ENCODE measurements at regions not wholly inside any gene's neighbourhood (a gene's known extent, or its start where the extent isn't known, plus 50 kb on each side); places are given as distances from the start of the nearest gene placed in this dataset.

DNA sequence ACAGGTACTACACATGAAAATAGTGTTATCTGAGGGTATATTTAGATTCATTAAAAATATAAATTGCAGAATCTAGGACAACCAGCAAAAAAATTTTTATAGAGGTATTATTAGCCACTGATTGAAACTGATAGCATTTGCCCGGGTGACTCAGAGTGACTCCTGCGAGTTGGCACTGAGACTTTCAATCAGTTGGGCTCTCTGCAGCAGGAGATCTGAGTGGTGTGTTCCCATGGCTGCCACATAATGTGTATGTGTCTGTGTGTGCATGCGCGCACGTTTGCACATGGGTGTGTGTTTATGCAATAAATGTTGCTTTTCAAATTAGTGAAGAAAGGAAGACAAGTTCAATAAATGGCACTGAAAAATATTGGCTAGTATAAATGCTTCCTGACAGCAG lies 100.1 kb upstream of the MRPS30 start:
- Histone ChIP-seq H3K4me2 (no peak overlapping the region), H3K79me2 (ENCODE audit: insufficient read depth, low read depth) (no peaks in the 10 kb centered on the region), H3K27ac (no peak overlapping the region), H3K4me3 (IDR thresholded peaks at IDR 0.05; ENCODE audit: insufficient read depth, low read depth, low read length) (no peak overlapping the region), H4K20me1 (ENCODE audit: insufficient read depth) (no peaks in the 10 kb centered on the region), H3K4me1 (ENCODE audit: low read depth, poor library complexity, severe bottlenecking) (no peaks in the 10 kb centered on the region), H3K36me3 (ENCODE audit: insufficient read depth) (no peaks in the 10 kb centered on the region), H3K27me3 (ENCODE audit: insufficient read depth, low read depth) (no peaks in the 10 kb centered on the region), H2AFZ (ENCODE audit: low read depth) (no peak overlapping the region), H3K9ac (no peak overlapping the region)
- no peak for TF ChIP-seq CTCF (conservative IDR thresholded peaks at IDR 0.05; ENCODE audit: low read depth, low read length)

GRCh38 chr5:44707721-44708120 lies 101.0 kb upstream of the MRPS30 start:
- Histone ChIP-seq H2AFZ (ENCODE audit: low read depth) (no peak overlapping the region), H3K27me3 (ENCODE audit: insufficient read depth, low read depth) (no peaks in the 10 kb centered on the region), H3K79me2 (ENCODE audit: insufficient read depth, low read depth) (no peaks in the 10 kb centered on the region), H3K36me3 (ENCODE audit: insufficient read depth) (no peaks in the 10 kb centered on the region), H3K27ac (no peak overlapping the region), H3K4me2 (no peak overlapping the region), H4K20me1 (ENCODE audit: insufficient read depth) (no peaks in the 10 kb centered on the region), H3K9ac (no peak overlapping the region), H3K4me1 (ENCODE audit: low read depth, poor library complexity, severe bottlenecking) (no peaks in the 10 kb centered on the region), H3K4me3 (IDR thresholded peaks at IDR 0.05; ENCODE audit: insufficient read depth, low read depth, low read length) (no peak overlapping the region)
- TF ChIP-seq CTCF (conservative IDR thresholded peaks at IDR 0.05; ENCODE audit: low read depth, low read length) = no peak

DNA sequence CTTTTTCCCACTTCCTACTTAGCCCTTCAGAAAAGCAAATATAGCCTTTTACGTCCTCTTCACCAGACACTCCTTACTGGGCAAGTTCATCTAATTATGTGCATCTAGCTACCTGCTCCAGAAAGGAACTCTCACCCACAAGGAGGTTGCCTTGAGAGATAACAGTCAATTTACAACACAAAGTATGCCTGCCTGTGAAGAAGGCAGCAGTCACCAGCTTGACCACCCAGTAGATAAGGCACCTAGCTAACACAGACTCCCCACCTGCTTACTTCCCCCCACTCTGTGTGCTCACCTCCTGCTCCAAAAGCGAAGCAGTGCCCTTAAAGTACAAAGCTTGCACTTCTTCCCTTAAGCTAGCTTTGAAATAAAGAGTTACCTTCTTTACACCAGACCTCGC lies 111.7 kb upstream of the MRPS30 start:
- no peak overlapping the region for H3K27ac ChIP-seq
- no peaks in the 10 kb centered on the region for H4K20me1 ChIP-seq (ENCODE audit: insufficient read depth)
- no peak overlapping the region for H3K9ac ChIP-seq
- no peak overlapping the region for H3K4me2 ChIP-seq
- H2AFZ ChIP-seq (ENCODE audit: low read depth) = no peak overlapping the region
- H3K79me2 ChIP-seq (ENCODE audit: insufficient read depth, low read depth) = no peaks in the 10 kb centered on the region
- no peaks in the 10 kb centered on the region for H3K27me3 ChIP-seq (ENCODE audit: insufficient read depth, low read depth)
- no peak overlapping the region for H3K4me3 ChIP-seq (IDR thresholded peaks at IDR 0.05; ENCODE audit: insufficient read depth, low read depth, low read length)
- no peak for TF ChIP-seq CTCF (conservative IDR thresholded peaks at IDR 0.05; ENCODE audit: low read depth, low read length)
- H3K36me3 ChIP-seq (ENCODE audit: insufficient read depth) = no peaks in the 10 kb centered on the region
- no peaks in the 10 kb centered on the region for H3K4me1 ChIP-seq (ENCODE audit: low read depth, poor library complexity, severe bottlenecking)

GRCh38 chr5:44695259-44695658 lies 113.5 kb upstream of the MRPS30 start:
- Histone ChIP-seq H3K36me3 (ENCODE audit: insufficient read depth) (no peaks in the 10 kb centered on the region), H3K4me2 (no peak overlapping the region), H3K27me3 (ENCODE audit: insufficient read depth, low read depth) (no peaks in the 10 kb centered on the region), H3K4me3 (IDR thresholded peaks at IDR 0.05; ENCODE audit: insufficient read depth, low read depth, low read length) (no peak overlapping the region), H4K20me1 (ENCODE audit: insufficient read depth) (no peaks in the 10 kb centered on the region), H2AFZ (ENCODE audit: low read depth) (no peak overlapping the region), H3K4me1 (ENCODE audit: low read depth, poor library complexity, severe bottlenecking) (no peaks in the 10 kb centered on the region), H3K79me2 (ENCODE audit: insufficient read depth, low read depth) (no peaks in the 10 kb centered on the region), H3K27ac (no peak overlapping the region), H3K9ac (no peak overlapping the region)
- no peak for TF ChIP-seq CTCF (conservative IDR thresholded peaks at IDR 0.05; ENCODE audit: low read depth, low read length)

DNA sequence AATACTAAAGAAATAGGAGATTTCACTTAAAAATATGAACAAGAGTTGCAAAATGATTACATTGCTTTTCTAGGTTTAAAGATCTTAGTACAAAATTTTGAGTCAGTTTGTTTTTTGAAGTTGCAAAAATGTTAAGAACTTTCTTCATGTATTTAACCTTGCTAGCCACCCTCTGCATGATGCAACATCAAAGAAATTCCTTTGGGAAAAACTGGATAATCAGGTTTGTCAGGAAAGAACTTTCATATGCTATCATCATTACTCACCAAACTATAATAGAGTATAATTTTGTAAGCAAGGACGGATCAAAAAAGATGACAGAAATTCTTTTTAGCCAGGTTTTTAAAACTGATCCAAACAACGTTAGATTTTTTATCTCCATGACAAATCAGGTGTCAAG lies 116.9 kb upstream of the MRPS30 start:
- Histone ChIP-seq H3K27me3 (ENCODE audit: insufficient read depth, low read depth) (no peaks in the 10 kb centered on the region), H3K4me1 (ENCODE audit: low read depth, poor library complexity, severe bottlenecking) (no peaks in the 10 kb centered on the region), H3K9ac (no peak overlapping the region), H3K27ac (no peak overlapping the region), H3K4me3 (IDR thresholded peaks at IDR 0.05; ENCODE audit: insufficient read depth, low read depth, low read length) (no peak overlapping the region), H3K4me2 (no peak overlapping the region), H3K79me2 (ENCODE audit: insufficient read depth, low read depth) (no peaks in the 10 kb centered on the region), H2AFZ (ENCODE audit: low read depth) (no peak overlapping the region), H4K20me1 (ENCODE audit: insufficient read depth) (no peaks in the 10 kb centered on the region), H3K36me3 (ENCODE audit: insufficient read depth) (no peaks in the 10 kb centered on the region)
- TF ChIP-seq CTCF (conservative IDR thresholded peaks at IDR 0.05; ENCODE audit: low read depth, low read length) = no peak

All from KMS-11 (cell line).